GM21529 (cell line): ENCODE measurements at regions not wholly inside any gene's neighbourhood (a gene's known extent, or its start where the extent isn't known, plus 50 kb on each side); places are given as distances from the start of the nearest gene placed in this dataset.
"Not testable (repeated sequence)": the region's sequence is repeated elsewhere in the genome, so short reads cannot be mapped to it uniquely, and the experiment has no call there.

Experiments used
- ATAC-seq: cut with Tn5 transposase; IDR thresholded peaks from one replicate; pipeline ENCODE4 v1.9.1; 2021; ENCODE audit not compliant: unreplicated experiment

- not testable (repeated sequence) for ATAC-seq
Measured at GRCh38 chr21:7743940-7744339, 2777.4 kb upstream of the TPTE start.

GRCh38 chr21:7744406-7745099 lies 2776.8 kb upstream of the TPTE start:
- ATAC-seq = peak; percentile 93

- peak; percentile 80 for ATAC-seq
Measured at GRCh38 chr21:7745100-7745450, 2776.3 kb upstream of the TPTE start.

GRCh38 chr21:7747964-7748363 lies 2773.4 kb upstream of the TPTE start:
- not testable (repeated sequence) for ATAC-seq

- not testable (repeated sequence) for ATAC-seq
Measured at GRCh38 chr21:7752611-7753010, 2768.8 kb upstream of the TPTE start.

- ATAC-seq = peak; percentile 91
Measured at GRCh38 chr21:7753380-7753877, 2768.0 kb upstream of the TPTE start.

GRCh38 chr21:7769985-7770384 lies 2751.4 kb upstream of the TPTE start:
- not testable (repeated sequence) for ATAC-seq

- ATAC-seq = not testable (repeated sequence)
Measured at GRCh38 chr21:7774219-7774618, 2747.2 kb upstream of the TPTE start.

GRCh38 chr21:7775327-7775984 lies 2745.9 kb upstream of the TPTE start:
- not testable (repeated sequence) for ATAC-seq

GRCh38 chr21:7776035-7776434 lies 2745.3 kb upstream of the TPTE start:
- not testable (repeated sequence) for ATAC-seq

GRCh38 chr21:7776622-7777021 lies 2744.8 kb upstream of the TPTE start:
- not testable (repeated sequence) for ATAC-seq

- not testable (repeated sequence) for ATAC-seq
Measured at GRCh38 chr21:7777289-7777688, 2744.1 kb upstream of the TPTE start.

GRCh38 chr21:7787427-7788078 lies 2733.8 kb upstream of the TPTE start:
- not testable (repeated sequence) for ATAC-seq

- not testable (repeated sequence) for ATAC-seq
Measured at GRCh38 chr21:7793797-7794196, 2727.6 kb upstream of the TPTE start.

GRCh38 chr21:7797328-7797727 lies 2724.1 kb upstream of the TPTE start:
- ATAC-seq = not testable (repeated sequence)

- ATAC-seq = not testable (repeated sequence)
Measured at GRCh38 chr21:7798446-7798845, 2722.9 kb upstream of the TPTE start.

GRCh38 chr21:7799697-7800096 lies 2721.7 kb upstream of the TPTE start:
- not testable (repeated sequence) for ATAC-seq

- ATAC-seq = not testable (repeated sequence)
Measured at GRCh38 chr21:7813475-7813874, 2707.9 kb upstream of the TPTE start.

GRCh38 chr21:7817013-7817412 lies 2704.4 kb upstream of the TPTE start:
- not testable (repeated sequence) for ATAC-seq

GRCh38 chr21:7819301-7819700 lies 2702.1 kb upstream of the TPTE start:
- not testable (repeated sequence) for ATAC-seq

- ATAC-seq = not testable (repeated sequence)
Measured at GRCh38 chr21:7825627-7826026, 2695.8 kb upstream of the TPTE start.

- ATAC-seq = not testable (repeated sequence)
Measured at GRCh38 chr21:7826174-7826573, 2695.2 kb upstream of the TPTE start.
